ENCODE measurements at regions not wholly inside any gene's neighbourhood (a gene's known extent, or its start where the extent isn't known, plus 50 kb on each side); places are given as distances from the start of the nearest gene placed in this dataset.

- 49% methylated on average over 4 of the region's 6 CpGs for WGBS (ENCODE audit: insufficient coverage)
- DNase-seq (ENCODE audit: low read depth in 4 of 6, low spot score in 6 of 6): peak in 1 of 6 donors; percentile 83
Observed at GRCh38 chr9:108083160-108083750, 593.7 kb upstream of the KLF4 start.

GRCh38 chr9:108081112-108081511 is 591.5 kb upstream of the KLF4 start:
- DNase-seq (ENCODE audit: low read depth in 4 of 6, low spot score in 6 of 6): no peak
- no peak overlapping the region for H3K27ac ChIP-seq (ENCODE audit: low read depth, low read length)
- no peaks in the 10 kb centered on the region for H3K9me3 ChIP-seq (ENCODE audit: control insufficient read depth, insufficient read depth, low read length)
- H3K4me3 ChIP-seq (ENCODE audit: low read depth, low read length): no peak overlapping the region
- no peaks in the 10 kb centered on the region for H3K27me3 ChIP-seq (ENCODE audit: control insufficient read depth, insufficient read depth, low read length)
- no peaks in the 10 kb centered on the region for H3K36me3 ChIP-seq (ENCODE audit: control insufficient read depth, insufficient read depth, low read length)
- peaks cover 7% of the 10 kb centered on the region for H3K4me1 ChIP-seq (ENCODE audit: control insufficient read depth, insufficient read depth, low read length)

More at GRCh38 chr9:108083160-108083750, 593.7 kb upstream of the KLF4 start:
- no peaks in the 10 kb centered on the region for H3K27me3 ChIP-seq (ENCODE audit: control insufficient read depth, insufficient read depth, low read length)
- H3K9me3 ChIP-seq (ENCODE audit: control insufficient read depth, insufficient read depth, low read length): no peaks in the 10 kb centered on the region
- no peaks in the 10 kb centered on the region for H3K36me3 ChIP-seq (ENCODE audit: control insufficient read depth, insufficient read depth, low read length)
- peaks cover 4% of the 10 kb centered on the region for H3K4me1 ChIP-seq (ENCODE audit: control insufficient read depth, insufficient read depth, low read length)
- no peak overlapping the region for H3K27ac ChIP-seq (ENCODE audit: low read depth, low read length)
- no peak overlapping the region for H3K4me3 ChIP-seq (ENCODE audit: low read depth, low read length)

- Histone ChIP-seq H3K36me3 (ENCODE audit: control insufficient read depth, insufficient read depth, low read length) (no peaks in the 10 kb centered on the region), H3K9me3 (ENCODE audit: control insufficient read depth, insufficient read depth, low read length) (no peaks in the 10 kb centered on the region), H3K4me3 (ENCODE audit: low read depth, low read length) (no peak overlapping the region), H3K27ac (ENCODE audit: low read depth, low read length) (no peak overlapping the region), H3K4me1 (ENCODE audit: control insufficient read depth, insufficient read depth, low read length) (peaks cover 7% of the 10 kb centered on the region), H3K27me3 (ENCODE audit: control insufficient read depth, insufficient read depth, low read length) (no peaks in the 10 kb centered on the region)
- DNase-seq (ENCODE audit: low read depth in 4 of 6, low spot score in 6 of 6): no peak
- 95% methylated on average over 3 of the region's 3 CpGs for WGBS (ENCODE audit: insufficient coverage)
Observed at GRCh38 chr9:108080285-108080684, 590.7 kb upstream of the KLF4 start.

- 86% methylated on average over 1 of the region's 2 CpGs for WGBS (ENCODE audit: insufficient coverage)
Observed at GRCh38 chr9:108078811-108079210, 589.2 kb upstream of the KLF4 start.

GRCh38 chr9:108078375-108078774 is 588.8 kb upstream of the KLF4 start:
- no peaks in the 10 kb centered on the region for H3K36me3 ChIP-seq (ENCODE audit: control insufficient read depth, insufficient read depth, low read length)
- peak in 2 of 6 donors; percentile 55 to 72 for DNase-seq (ENCODE audit: low read depth in 4 of 6, low spot score in 6 of 6)
- H3K27me3 ChIP-seq (ENCODE audit: control insufficient read depth, insufficient read depth, low read length): no peaks in the 10 kb centered on the region
- whole genome bisulfite sequencing (ENCODE audit: insufficient coverage): 59% methylated on average over 8 of the region's 8 CpGs
- H3K4me3 ChIP-seq (ENCODE audit: low read depth, low read length): no peak overlapping the region
- H3K4me1 ChIP-seq (ENCODE audit: control insufficient read depth, insufficient read depth, low read length): peaks cover 7% of the 10 kb centered on the region
- H3K9me3 ChIP-seq (ENCODE audit: control insufficient read depth, insufficient read depth, low read length): no peaks in the 10 kb centered on the region
- H3K27ac ChIP-seq (ENCODE audit: low read depth, low read length): no peak overlapping the region

More at GRCh38 chr9:108078811-108079210, 589.2 kb upstream of the KLF4 start:
- no peaks in the 10 kb centered on the region for H3K36me3 ChIP-seq (ENCODE audit: control insufficient read depth, insufficient read depth, low read length)
- no peaks in the 10 kb centered on the region for H3K9me3 ChIP-seq (ENCODE audit: control insufficient read depth, insufficient read depth, low read length)
- H3K27ac ChIP-seq (ENCODE audit: low read depth, low read length): no peak overlapping the region
- no peak overlapping the region for H3K4me3 ChIP-seq (ENCODE audit: low read depth, low read length)
- H3K4me1 ChIP-seq (ENCODE audit: control insufficient read depth, insufficient read depth, low read length): peaks cover 7% of the 10 kb centered on the region
- H3K27me3 ChIP-seq (ENCODE audit: control insufficient read depth, insufficient read depth, low read length): no peaks in the 10 kb centered on the region
- DNase-seq (ENCODE audit: low read depth in 4 of 6, low spot score in 6 of 6): no peak

GRCh38 chr9:108077556-108077955 is 588.0 kb upstream of the KLF4 start:
- H3K9me3 ChIP-seq (ENCODE audit: control insufficient read depth, insufficient read depth, low read length): no peaks in the 10 kb centered on the region
- no peaks in the 10 kb centered on the region for H3K36me3 ChIP-seq (ENCODE audit: control insufficient read depth, insufficient read depth, low read length)
- H3K27ac ChIP-seq (ENCODE audit: low read depth, low read length): no peak overlapping the region
- no peak for DNase-seq (ENCODE audit: low read depth in 4 of 6, low spot score in 6 of 6)
- no peak overlapping the region for H3K4me3 ChIP-seq (ENCODE audit: low read depth, low read length)
- H3K4me1 ChIP-seq (ENCODE audit: control insufficient read depth, insufficient read depth, low read length): peaks cover 7% of the 10 kb centered on the region
- WGBS (ENCODE audit: insufficient coverage): 63% methylated on average over 5 of the region's 10 CpGs
- no peaks in the 10 kb centered on the region for H3K27me3 ChIP-seq (ENCODE audit: control insufficient read depth, insufficient read depth, low read length)

- no peaks in the 10 kb centered on the region for H3K9me3 ChIP-seq (ENCODE audit: control insufficient read depth, insufficient read depth, low read length)
- no peak overlapping the region for H3K27ac ChIP-seq (ENCODE audit: low read depth, low read length)
- WGBS (ENCODE audit: insufficient coverage): 67% methylated on average over 1 of the region's 5 CpGs
Observed at GRCh38 chr9:108074900-108075299, 585.3 kb upstream of the KLF4 start.

GRCh38 chr9:108073823-108074222 is 584.3 kb upstream of the KLF4 start:
- H3K27ac ChIP-seq (ENCODE audit: low read depth, low read length): no peak overlapping the region
- no peak for DNase-seq (ENCODE audit: low read depth in 4 of 6, low spot score in 6 of 6)
- H3K9me3 ChIP-seq (ENCODE audit: control insufficient read depth, insufficient read depth, low read length): no peaks in the 10 kb centered on the region
- peaks cover 7% of the 10 kb centered on the region for H3K4me1 ChIP-seq (ENCODE audit: control insufficient read depth, insufficient read depth, low read length)
- no peaks in the 10 kb centered on the region for H3K27me3 ChIP-seq (ENCODE audit: control insufficient read depth, insufficient read depth, low read length)
- H3K4me3 ChIP-seq (ENCODE audit: low read depth, low read length): no peak overlapping the region
- H3K36me3 ChIP-seq (ENCODE audit: control insufficient read depth, insufficient read depth, low read length): no peaks in the 10 kb centered on the region
- 85% methylated on average over 5 of the region's 6 CpGs for WGBS (ENCODE audit: insufficient coverage)

More at GRCh38 chr9:108074900-108075299, 585.3 kb upstream of the KLF4 start:
- H3K4me3 ChIP-seq (ENCODE audit: low read depth, low read length): no peak overlapping the region
- H3K36me3 ChIP-seq (ENCODE audit: control insufficient read depth, insufficient read depth, low read length): no peaks in the 10 kb centered on the region
- no peaks in the 10 kb centered on the region for H3K27me3 ChIP-seq (ENCODE audit: control insufficient read depth, insufficient read depth, low read length)
- DNase-seq (ENCODE audit: low read depth in 4 of 6, low spot score in 6 of 6): no peak
- peaks cover 7% of the 10 kb centered on the region for H3K4me1 ChIP-seq (ENCODE audit: control insufficient read depth, insufficient read depth, low read length)

GRCh38 chr9:108072740-108073139 is 583.2 kb upstream of the KLF4 start:
- no peaks in the 10 kb centered on the region for H3K9me3 ChIP-seq (ENCODE audit: control insufficient read depth, insufficient read depth, low read length)
- WGBS (ENCODE audit: insufficient coverage): 87% methylated on average over 6 of the region's 6 CpGs
- no peak for DNase-seq (ENCODE audit: low read depth in 4 of 6, low spot score in 6 of 6)
- H3K4me3 ChIP-seq (ENCODE audit: low read depth, low read length): no peak overlapping the region
- H3K27ac ChIP-seq (ENCODE audit: low read depth, low read length): no peak overlapping the region
- peaks cover 3% of the 10 kb centered on the region for H3K4me1 ChIP-seq (ENCODE audit: control insufficient read depth, insufficient read depth, low read length)
- no peaks in the 10 kb centered on the region for H3K36me3 ChIP-seq (ENCODE audit: control insufficient read depth, insufficient read depth, low read length)
- H3K27me3 ChIP-seq (ENCODE audit: control insufficient read depth, insufficient read depth, low read length): no peaks in the 10 kb centered on the region

GRCh38 chr9:108070861-108071260 is 581.3 kb upstream of the KLF4 start:
- Histone ChIP-seq H3K9me3 (ENCODE audit: control insufficient read depth, insufficient read depth, low read length) (no peaks in the 10 kb centered on the region), H3K4me1 (ENCODE audit: control insufficient read depth, insufficient read depth, low read length) (no peaks in the 10 kb centered on the region), H3K4me3 (ENCODE audit: low read depth, low read length) (no peak overlapping the region), H3K27me3 (ENCODE audit: control insufficient read depth, insufficient read depth, low read length) (no peaks in the 10 kb centered on the region), H3K36me3 (ENCODE audit: control insufficient read depth, insufficient read depth, low read length) (no peaks in the 10 kb centered on the region), H3K27ac (ENCODE audit: low read depth, low read length) (no peak overlapping the region)
- DNase-seq (ENCODE audit: low read depth in 4 of 6, low spot score in 6 of 6): no peak
- WGBS (ENCODE audit: insufficient coverage): 98% methylated on average over 5 of the region's 5 CpGs
